HCT116 (cell line): ENCODE measurements at regions not wholly inside any gene's neighbourhood (a gene's known extent, or its start where the extent isn't known, plus 50 kb on each side); places are given as distances from the start of the nearest gene placed in this dataset.

ENCODE experiments used
- ATAC-seq: fragments of 200-7000 bp; cut with Tn5 transposase; 2 replicates; pipeline ENCODE4 v1.9.1; 2020; ENCODE audit warnings: mild to moderate bottlenecking, moderate library complexity
- BruUV-seq: library from RNA; stranded (reverse); fragments of 400-500 nt; replicated peaks from 2 replicates; lab custom pipeline; 2021; lab: Mats Ljungman, UMichigan
- CTCF ChIA-PET: fragments of 300-600 bp; sonication (Branson Sonifier 250); formaldehyde crosslinking; loops from one replicate; lab custom pipeline; 2021; ENCODE audit warnings: antibody characterized with exemption; lab: Charles Lee
- POLR2A ChIA-PET: fragments of 300-600, 350-600 bp; sonication (Branson Sonifier 250); formaldehyde crosslinking; loops from one replicate; lab custom pipeline; 2021; ENCODE audit warnings: antibody characterized with exemption; lab: Charles Lee
- RAD21 ChIA-PET, 2 experiments: fragments of 300-600 bp; sonication (Branson Sonifier 250); formaldehyde crosslinking; loops; one replicate each; lab custom pipeline; 2023; ENCODE audit warnings: low total read pairs in 2 of 2; ENCODE audit not compliant: uncharacterized antibody in 2 of 2, unreplicated experiment in 2 of 2, low non-redundant PET in 1 of 2; lab: Charles Lee
- DNase-seq: peaks from one replicate; pipeline ENCODE4 v3.0.0-alpha.2; 2010; ENCODE audit warnings: low read depth, low spot score
- H2AFZ ChIP-seq: fragments of 200-600 bp; shearing (Covaris generic), sonication (generic); 2 replicates; pipeline ENCODE4 v1.6.1; 2017; ENCODE audit warnings: low read depth, mixed run types, mixed read lengths, antibody characterized with exemption, low read length; ENCODE audit not compliant: poor library complexity, severe bottlenecking
- H3K27ac ChIP-seq: 2 replicates; pipeline ENCODE4 v1.5.1; 2012; ENCODE audit warnings: low read depth, low read length
- H3K27me3 ChIP-seq: fragments of 200-600 bp; sonication (generic); 2 replicates; pipeline ENCODE4 v1.6.1; 2016; ENCODE audit warnings: mixed run types, low read length, mixed read lengths; ENCODE audit not compliant: insufficient read depth
- H3K36me3 ChIP-seq, 2 experiments: fragments of 200-500 bp in 1 of 2; fragments of 200-600 bp in 1 of 2; sonication (Bioruptor generic) in 1 of 2; sonication (generic) in 1 of 2; 2 replicates each; pipeline versions ENCODE4 v1.5.1 to v1.6.1; 2014 to 2016; ENCODE audit warnings: low read length in 2 of 2, inconsistent platforms in 1 of 2, mixed read lengths in 1 of 2, mixed run types in 1 of 2; ENCODE audit not compliant: insufficient read depth in 2 of 2, control insufficient read depth in 1 of 2
- H3K4me1 ChIP-seq, 2 experiments: fragments of 200-600 bp in 1 of 2; sonication (generic) in 1 of 2; 2 replicates each; pipeline versions ENCODE4 v1.5.1 to v1.6.1; 2012 to 2017; ENCODE audit warnings: low read length in 2 of 2, inconsistent platforms in 1 of 2, mild to moderate bottlenecking in 1 of 2, mixed read lengths in 1 of 2, mixed run types in 1 of 2, moderate library complexity in 1 of 2; ENCODE audit not compliant: insufficient read depth in 2 of 2, control insufficient read depth in 1 of 2
- H3K4me2 ChIP-seq: fragments of 200-600 bp; sonication (generic); 2 replicates; pipeline ENCODE4 v1.6.1; 2017; ENCODE audit warnings: mixed run types, low read length, mixed read lengths
- H3K4me3 ChIP-seq, 2 experiments: fragments of 200-600 bp in 1 of 2; sonication (generic) in 1 of 2; replicated peaks in 1 of 2; 2 replicates each; pipeline ENCODE4 v1.5.1; 2011 to 2016; ENCODE audit warnings: low read length in 2 of 2, control low read depth in 1 of 2, low read depth in 1 of 2, mild to moderate bottlenecking in 1 of 2, mixed read lengths in 1 of 2, mixed run types in 1 of 2
- H3K79me2 ChIP-seq: fragments of 200-600 bp; sonication (generic); 2 replicates; pipeline ENCODE4 v1.6.1; 2017; ENCODE audit warnings: mild to moderate bottlenecking, mixed run types, low read length, moderate library complexity, mixed read lengths; ENCODE audit not compliant: insufficient read depth
- H3K9ac ChIP-seq: fragments of 200-600 bp; sonication (generic); 2 replicates; pipeline ENCODE4 v1.6.1; 2016; ENCODE audit warnings: low read length, mixed read lengths
- H3K9me2 ChIP-seq: fragments of 200-600 bp; sonication (generic), shearing (Covaris generic); 2 replicates; pipeline ENCODE4 v1.6.1; 2017; ENCODE audit warnings: mixed run types, mild to moderate bottlenecking, moderate library complexity; ENCODE audit not compliant: insufficient read depth
- H3K9me3 ChIP-seq, 2 experiments: fragments of 200-500 bp in 1 of 2; fragments of 200-600 bp in 1 of 2; sonication (Bioruptor generic) in 1 of 2; sonication (generic) in 1 of 2; 2 replicates each; pipeline ENCODE4 v1.6.1; 2014 to 2017; ENCODE audit warnings: low read length in 2 of 2, mixed read lengths in 2 of 2, inconsistent platforms in 1 of 2, low read depth in 1 of 2, mild to moderate bottlenecking in 1 of 2, mixed run types in 1 of 2, moderate library complexity in 1 of 2; ENCODE audit not compliant: control insufficient read depth in 1 of 2, insufficient read depth in 1 of 2
- H4K20me1 ChIP-seq: fragments of 200-600 bp; sonication (generic), shearing (Covaris generic); 2 replicates; pipeline ENCODE4 v1.6.1; 2017; ENCODE audit warnings: mixed run types, mild to moderate bottlenecking, moderate library complexity; ENCODE audit not compliant: insufficient read depth
- CBX3 ChIP-seq: IDR thresholded peaks from 2 replicates; pipeline ENCODE4 v1.6.1; 2012; ENCODE audit warnings: low read depth
- CEBPB ChIP-seq: IDR thresholded peaks from 2 replicates; pipeline ENCODE4 v1.6.1; 2012; ENCODE audit warnings: low read depth
- CTCF ChIP-seq, 3 experiments: fragments of 200-600 bp in 1 of 3; sonication (generic) in 1 of 3; IDR thresholded peaks in 2 of 3; conservative IDR thresholded peaks in 1 of 3; 2 replicates each; pipeline ENCODE4 v1.5.1; 2012 to 2017; ENCODE audit warnings: low read depth in 2 of 3, low read length in 2 of 3, antibody characterized with exemption in 1 of 3, borderline replicate concordance in 1 of 3, control low read depth in 1 of 3, mild to moderate bottlenecking in 1 of 3, mixed read lengths in 1 of 3, mixed run types in 1 of 3, moderate library complexity in 1 of 3; ENCODE audit not compliant: insufficient read depth in 1 of 3
- EGR1 ChIP-seq: IDR thresholded peaks from 2 replicates; pipeline ENCODE4 v1.6.1; 2012; ENCODE audit warnings: low read depth
- ELF1 ChIP-seq: IDR thresholded peaks from 2 replicates; pipeline ENCODE4 v1.6.1; 2012; ENCODE audit warnings: low read depth, borderline replicate concordance
- EZH2 ChIP-seq: fragments of 200-600 bp; sonication (generic); IDR thresholded peaks from 2 replicates; pipeline ENCODE4 v1.6.1; 2017; ENCODE audit warnings: antibody characterized with exemption, mixed run types
- EZH2phosphoT487 ChIP-seq: fragments of 200-600 bp; IDR thresholded peaks from 2 replicates; pipeline ENCODE4 v1.6.1; 2018; ENCODE audit warnings: antibody characterized with exemption, borderline replicate concordance
- MAX ChIP-seq: IDR thresholded peaks from 2 replicates; pipeline ENCODE4 v1.6.1; 2012
- POLR2A ChIP-seq: IDR thresholded peaks from 2 replicates; pipeline ENCODE4 v1.7.0; 2011; ENCODE audit warnings: borderline replicate concordance; ENCODE audit not compliant: insufficient read depth, insufficient read length; ENCODE audit errors: extremely low read depth
- POLR2AphosphoS5 ChIP-seq: IDR thresholded peaks from 2 replicates; pipeline ENCODE4 v1.6.1; 2011; ENCODE audit warnings: mild to moderate bottlenecking, low read depth, low read length, moderate library complexity
- REST ChIP-seq: IDR thresholded peaks from 2 replicates; pipeline ENCODE4 v1.6.1; 2012; ENCODE audit warnings: low read depth
- SIN3A ChIP-seq: IDR thresholded peaks from 2 replicates; pipeline ENCODE4 v1.6.1; 2012; ENCODE audit warnings: low read depth
- SP1 ChIP-seq: IDR thresholded peaks from 2 replicates; pipeline ENCODE4 v1.6.1; 2012; ENCODE audit warnings: low read depth
- SRF ChIP-seq: IDR thresholded peaks from 2 replicates; pipeline ENCODE4 v1.6.1; 2012; ENCODE audit warnings: low read depth
- YY1 ChIP-seq: IDR thresholded peaks from 2 replicates; pipeline ENCODE4 v1.6.1; 2011; ENCODE audit warnings: low read length, low read depth, moderate library complexity, mild to moderate bottlenecking; ENCODE audit not compliant: insufficient replicate concordance; ENCODE audit errors: extremely low read depth
- ZFX ChIP-seq: fragments of 450-650 bp; IDR thresholded peaks from 2 replicates; pipeline ENCODE4 v1.6.1; 2017
- ZNF274 ChIP-seq: fragments of 200-500 bp; sonication (Bioruptor generic); IDR thresholded peaks from 2 replicates; pipeline ENCODE4 v1.6.1; 2014; ENCODE audit warnings: mild to moderate bottlenecking, low read depth, low read length, inconsistent platforms
- intact Hi-C: fragments of 100-400 bp; cut with micrococcal nuclease; formaldehyde crosslinking; loops from 2 replicates; pipeline ENCODE4 v1.10.0; 2022
- TF ChIP-seq, protein P1 (sequence below): IDR thresholded peaks from 2 replicates; pipeline ENCODE4 v1.6.1; 2012
- TF ChIP-seq, protein P2 (sequence below): IDR thresholded peaks from 2 replicates; pipeline ENCODE4 v1.6.1; 2011; ENCODE audit warnings: mild to moderate bottlenecking, low read length, moderate library complexity; ENCODE audit not compliant: insufficient replicate concordance; ENCODE audit errors: extremely low read depth

- Histone ChIP-seq H3K27ac (no peak overlapping the region), H3K36me3 (no peaks in the 10 kb centered on the region), H3K9me2 (no peaks in the 10 kb centered on the region), H3K9ac (no peak overlapping the region), H3K27me3 (no peaks in the 10 kb centered on the region), H3K4me2 (no peak overlapping the region), H4K20me1 (no peaks in the 10 kb centered on the region), H2AFZ (no peak overlapping the region), H3K4me3 (no peak overlapping the region), H3K4me1 (no peaks in the 10 kb centered on the region), H3K79me2 (no peaks in the 10 kb centered on the region), H3K9me3 (peaks cover 14 to 20% of the 10 kb centered on the region in 2 experiments; a peak in 2 of 4 replicates)
- intact Hi-C loops: no loop called here
- POLR2A ChIA-PET: no interaction called here
- CTCF ChIA-PET: no interaction called here
- TF ChIP-seq CTCF (IDR thresholded peaks at IDR 0.05 in 2 of 3, conservative IDR thresholded peaks at IDR 0.05 in 1 of 3; ENCODE audit: borderline replicate concordance in 1 of 3, insufficient read depth in 1 of 3, low read depth in 2 of 3, low read length in 2 of 3) (no peak), MAX (no peak), SP1 (no peak), YY1 (no peak), POLR2A (no peak), ZFX (no peak), SIN3A (no peak), EZH2 (no peak), CEBPB (no peak), SRF (no peak), REST (no peak), CBX3 (no peak), ZNF274 (no peak), ELF1 (no peak), EGR1 (no peak), EZH2phosphoT487 (no peak), POLR2AphosphoS5 (no peak)
- TF ChIP-seq, protein P1, sequence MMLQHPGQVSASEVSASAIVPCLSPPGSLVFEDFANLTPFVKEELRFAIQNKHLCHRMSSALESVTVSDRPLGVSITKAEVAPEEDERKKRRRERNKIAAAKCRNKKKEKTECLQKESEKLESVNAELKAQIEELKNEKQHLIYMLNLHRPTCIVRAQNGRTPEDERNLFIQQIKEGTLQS: no peak
- TF ChIP-seq, protein P2, sequence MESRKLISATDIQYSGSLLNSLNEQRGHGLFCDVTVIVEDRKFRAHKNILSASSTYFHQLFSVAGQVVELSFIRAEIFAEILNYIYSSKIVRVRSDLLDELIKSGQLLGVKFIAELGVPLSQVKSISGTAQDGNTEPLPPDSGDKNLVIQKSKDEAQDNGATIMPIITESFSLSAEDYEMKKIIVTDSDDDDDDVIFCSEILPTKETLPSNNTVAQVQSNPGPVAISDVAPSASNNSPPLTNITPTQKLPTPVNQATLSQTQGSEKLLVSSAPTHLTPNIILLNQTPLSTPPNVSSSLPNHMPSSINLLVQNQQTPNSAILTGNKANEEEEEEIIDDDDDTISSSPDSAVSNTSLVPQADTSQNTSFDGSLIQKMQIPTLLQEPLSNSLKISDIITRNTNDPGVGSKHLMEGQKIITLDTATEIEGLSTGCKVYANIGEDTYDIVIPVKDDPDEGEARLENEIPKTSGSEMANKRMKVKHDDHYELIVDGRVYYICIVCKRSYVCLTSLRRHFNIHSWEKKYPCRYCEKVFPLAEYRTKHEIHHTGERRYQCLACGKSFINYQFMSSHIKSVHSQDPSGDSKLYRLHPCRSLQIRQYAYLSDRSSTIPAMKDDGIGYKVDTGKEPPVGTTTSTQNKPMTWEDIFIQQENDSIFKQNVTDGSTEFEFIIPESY: no peak
- RAD21 ChIA-PET: interaction anchor here in 1 of 2 experiments (0.6 kb wide), 1 partner anchor 15 kb away, joined by 3 read pairs; no protein-coding TSS in a partner anchor
- no peak for DNase-seq
- ATAC-seq: no peak
- BruUV-seq: no TSS peak
These were observed 479.6 kb upstream of the TENM4 start for GRCh38 chr11:79920480-79920879.
